ENCODE measurements at regions not wholly inside any gene's neighbourhood (a gene's known extent, or its start where the extent isn't known, plus 50 kb on each side); places are given as distances from the start of the nearest gene placed in this dataset.
"Not testable (repeated sequence)": the region's sequence is repeated elsewhere in the genome, so short reads cannot be mapped to it uniquely, and the experiment has no call there.

- DNase-seq: no peak
These were observed 158.1 kb upstream of the SKOR2 start for GRCh38 chr18:47409519-47409918.

- no peak for DNase-seq
These were observed 156.3 kb upstream of the SKOR2 start for GRCh38 chr18:47407736-47408135.

GRCh38 chr18:47404845-47405244, 153.4 kb upstream of the SKOR2 start:
- no peak for DNase-seq

- DNase-seq: no peak
These were observed 152.5 kb upstream of the SKOR2 start for GRCh38 chr18:47403949-47404348.

GRCh38 chr18:47403317-47403716, 151.9 kb upstream of the SKOR2 start:
- no peak for DNase-seq

GRCh38 chr18:47399475-47399874, 148.0 kb upstream of the SKOR2 start:
- no peak for DNase-seq

GRCh38 chr18:47397671-47398319, 146.3 kb upstream of the SKOR2 start:
- no peak for DNase-seq

GRCh38 chr18:47391665-47392064, 140.2 kb upstream of the SKOR2 start:
- DNase-seq: no peak

GRCh38 chr18:47390410-47391024, 139.1 kb upstream of the SKOR2 start:
- DNase-seq: no peak

- DNase-seq: peak in 1 of 2 donors; percentile 2
These were observed 137.8 kb upstream of the SKOR2 start for GRCh38 chr18:47389210-47389609.

GRCh38 chr18:47387864-47388263, 136.4 kb upstream of the SKOR2 start:
- no peak for DNase-seq

- DNase-seq: no peak
These were observed 132.3 kb upstream of the SKOR2 start for GRCh38 chr18:47383729-47384128.

- DNase-seq: no peak
These were observed 130.6 kb upstream of the SKOR2 start for GRCh38 chr18:47381975-47382570.

- DNase-seq: no peak
These were observed 128.7 kb upstream of the SKOR2 start for GRCh38 chr18:47380153-47380552.

- no peak for DNase-seq
These were observed 122.0 kb upstream of the SKOR2 start for GRCh38 chr18:47373465-47373864.

GRCh38 chr18:47370052-47370451, 118.6 kb upstream of the SKOR2 start:
- DNase-seq: no peak

GRCh38 chr18:47354061-47354460, 102.6 kb upstream of the SKOR2 start:
- not testable (repeated sequence) for DNase-seq

GRCh38 chr18:47346016-47346415, 94.6 kb upstream of the SKOR2 start:
- DNase-seq: no peak

GRCh38 chr18:47345291-47345690, 93.8 kb upstream of the SKOR2 start:
- DNase-seq: no peak

GRCh38 chr18:47343291-47343690, 91.8 kb upstream of the SKOR2 start:
- no peak for DNase-seq

GRCh38 chr18:47342566-47342965, 91.1 kb upstream of the SKOR2 start:
- DNase-seq: no peak

- DNase-seq: no peak
These were observed 90.2 kb upstream of the SKOR2 start for GRCh38 chr18:47341678-47342077.

GRCh38 chr18:47334966-47335365, 83.5 kb upstream of the SKOR2 start:
- no peak for DNase-seq
